ENCODE measurements at regions not wholly inside any gene's neighbourhood (a gene's known extent, or its start where the extent isn't known, plus 50 kb on each side); places are given as distances from the start of the nearest gene placed in this dataset.

GRCh38 chr4:66658809-66659208 is 886.5 kb downstream of the CENPC start:
- Histone ChIP-seq H4K20me1 (ENCODE audit: insufficient read depth, low read length, poor library complexity, severe bottlenecking) (no peaks in the 10 kb centered on the region), H3K4me3 (ENCODE audit: low read length, poor library complexity, severe bottlenecking) (no peak overlapping the region), H3K36me3 (ENCODE audit: insufficient read depth, low read length) (no peaks in the 10 kb centered on the region), H3F3A (ENCODE audit: low read depth) (no peaks in the 10 kb centered on the region), H3K27me3 (ENCODE audit: insufficient read depth, low read length, poor library complexity, severe bottlenecking) (no peaks in the 10 kb centered on the region), H3K9me3 (ENCODE audit: insufficient read depth, low read depth, low read length) (no peaks in the 10 kb centered on the region), H3K79me2 (ENCODE audit: insufficient read depth, low read length) (no peaks in the 10 kb centered on the region), H3K9ac (ENCODE audit: low read depth, low read length, poor library complexity, severe bottlenecking) (no peak overlapping the region), H3K9me2 (replicated peaks; ENCODE audit: low read depth, low read length) (no peaks in the 10 kb centered on the region), H3K4me1 (ENCODE audit: insufficient read depth, low read length, poor library complexity, severe bottlenecking) (no peaks in the 10 kb centered on the region), H3K4me2 (ENCODE audit: low read depth, low read length, poor library complexity, severe bottlenecking) (no peak overlapping the region), H2AFZ (ENCODE audit: low read length) (no peak overlapping the region)
- no peak for TF ChIP-seq CTCF (conservative IDR thresholded peaks at IDR 0.05; ENCODE audit: low read length)

GRCh38 chr4:66655505-66655904 is 889.8 kb downstream of the CENPC start:
- H3K4me2 ChIP-seq (ENCODE audit: low read depth, low read length, poor library complexity, severe bottlenecking) = no peak overlapping the region
- no peak overlapping the region for H3K9ac ChIP-seq (ENCODE audit: low read depth, low read length, poor library complexity, severe bottlenecking)
- H3K4me3 ChIP-seq (ENCODE audit: low read length, poor library complexity, severe bottlenecking) = no peak overlapping the region
- no peaks in the 10 kb centered on the region for H3K36me3 ChIP-seq (ENCODE audit: insufficient read depth, low read length)
- no peaks in the 10 kb centered on the region for H3F3A ChIP-seq (ENCODE audit: low read depth)
- H2AFZ ChIP-seq (ENCODE audit: low read length) = no peak overlapping the region
- no peaks in the 10 kb centered on the region for H3K9me2 ChIP-seq (replicated peaks; ENCODE audit: low read depth, low read length)
- TF ChIP-seq EZH2phosphoT487 (IDR thresholded peaks at IDR 0.05; ENCODE audit: borderline replicate concordance) = no peak
- no peak for TF ChIP-seq CTCF (conservative IDR thresholded peaks at IDR 0.05; ENCODE audit: low read length)
- no peaks in the 10 kb centered on the region for H4K20me1 ChIP-seq (ENCODE audit: insufficient read depth, low read length, poor library complexity, severe bottlenecking)
- H3K4me1 ChIP-seq (ENCODE audit: insufficient read depth, low read length, poor library complexity, severe bottlenecking) = no peaks in the 10 kb centered on the region
- H3K27me3 ChIP-seq (ENCODE audit: insufficient read depth, low read length, poor library complexity, severe bottlenecking) = no peaks in the 10 kb centered on the region
- no peaks in the 10 kb centered on the region for H3K79me2 ChIP-seq (ENCODE audit: insufficient read depth, low read length)
- no peaks in the 10 kb centered on the region for H3K9me3 ChIP-seq (ENCODE audit: insufficient read depth, low read depth, low read length)

GRCh38 chr4:66653937-66654336 is 891.4 kb downstream of the CENPC start:
- Histone ChIP-seq H4K20me1 (ENCODE audit: insufficient read depth, low read length, poor library complexity, severe bottlenecking) (no peaks in the 10 kb centered on the region), H3K27me3 (ENCODE audit: insufficient read depth, low read length, poor library complexity, severe bottlenecking) (no peaks in the 10 kb centered on the region), H3K9ac (ENCODE audit: low read depth, low read length, poor library complexity, severe bottlenecking) (no peak overlapping the region), H3K79me2 (ENCODE audit: insufficient read depth, low read length) (no peaks in the 10 kb centered on the region), H3K4me3 (ENCODE audit: low read length, poor library complexity, severe bottlenecking) (no peak overlapping the region), H3K4me2 (ENCODE audit: low read depth, low read length, poor library complexity, severe bottlenecking) (no peak overlapping the region), H3K4me1 (ENCODE audit: insufficient read depth, low read length, poor library complexity, severe bottlenecking) (no peaks in the 10 kb centered on the region), H3K9me3 (ENCODE audit: insufficient read depth, low read depth, low read length) (no peaks in the 10 kb centered on the region), H3K36me3 (ENCODE audit: insufficient read depth, low read length) (no peaks in the 10 kb centered on the region), H3K9me2 (replicated peaks; ENCODE audit: low read depth, low read length) (no peaks in the 10 kb centered on the region), H2AFZ (ENCODE audit: low read length) (no peak overlapping the region), H3F3A (ENCODE audit: low read depth) (no peaks in the 10 kb centered on the region)
- TF ChIP-seq CTCF (conservative IDR thresholded peaks at IDR 0.05; ENCODE audit: low read length) (no peak), EZH2phosphoT487 (IDR thresholded peaks at IDR 0.05; ENCODE audit: borderline replicate concordance) (no peak)
